ENCODE measurements at regions not wholly inside any gene's neighbourhood (a gene's known extent, or its start where the extent isn't known, plus 50 kb on each side); places are given as distances from the start of the nearest gene placed in this dataset.

DNA sequence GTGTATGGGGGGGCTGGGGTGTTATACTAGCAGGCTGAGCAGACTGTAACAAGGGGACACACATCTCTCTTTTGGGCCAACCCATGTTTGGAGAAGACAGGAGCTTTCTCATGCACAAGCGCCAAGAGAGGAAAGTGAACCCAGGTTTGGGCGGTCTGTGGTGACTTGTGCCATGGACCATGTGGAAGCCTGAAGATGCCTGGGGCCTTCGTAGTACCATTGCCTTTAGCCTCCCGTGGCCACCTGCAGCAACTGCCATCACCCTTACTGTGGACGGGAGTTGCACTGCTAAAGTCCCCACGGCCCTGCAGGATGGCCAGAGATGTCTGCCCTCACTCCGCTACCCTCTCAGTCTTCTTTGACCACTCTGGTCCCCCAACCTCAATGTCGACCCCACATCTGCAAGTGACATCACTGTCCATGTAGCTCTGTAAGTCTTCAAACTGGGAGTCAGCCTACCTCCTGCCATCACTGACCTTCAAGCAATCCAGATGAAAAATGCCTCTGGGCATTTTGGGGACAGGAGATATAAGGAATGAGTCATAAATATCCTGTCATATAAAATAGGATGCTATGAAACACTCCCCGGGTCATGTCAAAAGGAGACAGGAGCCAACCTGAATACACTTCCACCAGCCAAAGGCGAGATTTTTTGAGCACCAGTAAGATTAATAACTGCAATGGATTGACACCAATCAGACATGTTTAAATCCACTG, 74.7 kb upstream of the C15orf39 start:
- Histone ChIP-seq H3K4me2 (no peak overlapping the region), H3K9me2 (replicated peaks; ENCODE audit: insufficient read depth) (no peaks in the 10 kb centered on the region), H3K36me3 (replicated peaks; ENCODE audit: insufficient read depth, low read depth) (no peaks in the 10 kb centered on the region), H3K4me3 (no peak overlapping the region), H3K79me2 (no peaks in the 10 kb centered on the region), H3K27ac (no peak overlapping the region), H3K4me1 (ENCODE audit: insufficient read depth) (no peaks in the 10 kb centered on the region), H4K20me1 (ENCODE audit: insufficient read depth, poor library complexity, severe bottlenecking) (no peaks in the 10 kb centered on the region), H3K27me3 (no peaks in the 10 kb centered on the region), H3K9me3 (ENCODE audit: low read depth) (no peaks in the 10 kb centered on the region), H2AFZ (no peak overlapping the region)
- 88% methylated on average over 10 of the region's 10 CpGs for WGBS (ENCODE audit: low lambda C conversion rate, missing lambda C conversion rate)
- TF ChIP-seq EZH2 (IDR thresholded peaks at IDR 0.05; ENCODE audit: borderline replicate concordance) (no peak), EZH2phosphoT487 (IDR thresholded peaks at IDR 0.05; ENCODE audit: low read depth, severe bottlenecking, unreplicated experiment) (no peak)
- TF ChIP-seq, protein P1, sequence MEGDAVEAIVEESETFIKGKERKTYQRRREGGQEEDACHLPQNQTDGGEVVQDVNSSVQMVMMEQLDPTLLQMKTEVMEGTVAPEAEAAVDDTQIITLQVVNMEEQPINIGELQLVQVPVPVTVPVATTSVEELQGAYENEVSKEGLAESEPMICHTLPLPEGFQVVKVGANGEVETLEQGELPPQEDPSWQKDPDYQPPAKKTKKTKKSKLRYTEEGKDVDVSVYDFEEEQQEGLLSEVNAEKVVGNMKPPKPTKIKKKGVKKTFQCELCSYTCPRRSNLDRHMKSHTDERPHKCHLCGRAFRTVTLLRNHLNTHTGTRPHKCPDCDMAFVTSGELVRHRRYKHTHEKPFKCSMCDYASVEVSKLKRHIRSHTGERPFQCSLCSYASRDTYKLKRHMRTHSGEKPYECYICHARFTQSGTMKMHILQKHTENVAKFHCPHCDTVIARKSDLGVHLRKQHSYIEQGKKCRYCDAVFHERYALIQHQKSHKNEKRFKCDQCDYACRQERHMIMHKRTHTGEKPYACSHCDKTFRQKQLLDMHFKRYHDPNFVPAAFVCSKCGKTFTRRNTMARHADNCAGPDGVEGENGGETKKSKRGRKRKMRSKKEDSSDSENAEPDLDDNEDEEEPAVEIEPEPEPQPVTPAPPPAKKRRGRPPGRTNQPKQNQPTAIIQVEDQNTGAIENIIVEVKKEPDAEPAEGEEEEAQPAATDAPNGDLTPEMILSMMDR (IDR thresholded peaks at IDR 0.05; ENCODE audit: poor library complexity) = no peak
- DNase-seq (ENCODE audit: low spot score) = no peak

DNA sequence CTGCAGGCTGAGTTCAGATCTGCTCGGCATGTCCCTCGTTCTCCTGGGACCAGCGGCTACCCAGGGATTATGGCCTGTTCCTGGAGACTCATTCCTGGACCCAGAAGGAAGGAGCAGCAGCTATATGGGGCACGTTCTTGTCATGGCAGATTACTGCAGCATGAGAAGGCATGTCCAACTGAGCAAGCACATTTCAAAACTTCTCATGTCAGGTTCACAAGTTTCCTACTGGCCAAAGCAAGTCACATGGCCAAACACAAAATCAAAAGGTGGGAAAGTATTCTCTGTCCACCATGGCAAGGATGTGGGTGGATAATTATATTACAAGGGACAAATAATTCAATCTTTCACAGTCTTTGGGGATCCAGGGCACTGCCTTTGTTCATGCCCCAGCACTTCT, 71.9 kb upstream of the C15orf39 start:
- H3K9me3 ChIP-seq (ENCODE audit: low read depth) = no peaks in the 10 kb centered on the region
- H3K4me1 ChIP-seq (ENCODE audit: insufficient read depth) = no peaks in the 10 kb centered on the region
- H2AFZ ChIP-seq = no peak overlapping the region
- H3K4me3 ChIP-seq = no peak overlapping the region
- H3K79me2 ChIP-seq = no peaks in the 10 kb centered on the region
- no peak overlapping the region for H3K4me2 ChIP-seq
- 90% methylated on average over 4 of the region's 4 CpGs for WGBS (ENCODE audit: low lambda C conversion rate, missing lambda C conversion rate)
- H3K27ac ChIP-seq = no peak overlapping the region
- TF ChIP-seq, protein P1 (IDR thresholded peaks at IDR 0.05; ENCODE audit: poor library complexity) = no peak
- no peak for TF ChIP-seq EZH2phosphoT487 (IDR thresholded peaks at IDR 0.05; ENCODE audit: low read depth, severe bottlenecking, unreplicated experiment)
- TF ChIP-seq EZH2 (IDR thresholded peaks at IDR 0.05; ENCODE audit: borderline replicate concordance) = no peak
- no peak for DNase-seq (ENCODE audit: low spot score)
- no peaks in the 10 kb centered on the region for H3K9me2 ChIP-seq (replicated peaks; ENCODE audit: insufficient read depth)
- H3K27me3 ChIP-seq = no peaks in the 10 kb centered on the region
- no peaks in the 10 kb centered on the region for H3K36me3 ChIP-seq (replicated peaks; ENCODE audit: insufficient read depth, low read depth)
- no peaks in the 10 kb centered on the region for H4K20me1 ChIP-seq (ENCODE audit: insufficient read depth, poor library complexity, severe bottlenecking)

DNA sequence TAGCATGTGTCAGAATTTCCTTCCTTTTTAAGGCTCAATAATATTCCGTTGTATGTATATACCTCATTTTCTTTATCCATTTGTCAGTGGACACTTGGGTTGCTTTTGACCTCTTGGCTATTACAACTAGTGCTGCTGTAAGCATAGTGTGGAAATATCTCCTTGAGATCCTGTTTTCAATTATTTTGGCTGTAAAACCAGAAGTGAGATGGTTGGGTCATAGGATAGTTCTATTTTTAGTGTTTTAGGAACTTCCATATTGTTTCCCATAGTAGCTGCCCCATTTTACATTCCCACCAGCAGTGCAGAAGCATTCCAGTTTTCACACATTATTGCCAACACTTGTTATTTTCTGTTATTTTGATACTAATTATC, 70.4 kb upstream of the C15orf39 start:
- no peaks in the 10 kb centered on the region for H3K4me1 ChIP-seq (ENCODE audit: insufficient read depth)
- DNase-seq (ENCODE audit: low spot score) = no peak
- H2AFZ ChIP-seq = no peak overlapping the region
- WGBS (ENCODE audit: low lambda C conversion rate, missing lambda C conversion rate) = 100% methylated on average over 1 of the region's 1 CpG
- no peaks in the 10 kb centered on the region for H3K79me2 ChIP-seq
- H3K27ac ChIP-seq = no peak overlapping the region
- H3K9me2 ChIP-seq (replicated peaks; ENCODE audit: insufficient read depth) = no peaks in the 10 kb centered on the region
- no peaks in the 10 kb centered on the region for H4K20me1 ChIP-seq (ENCODE audit: insufficient read depth, poor library complexity, severe bottlenecking)
- no peaks in the 10 kb centered on the region for H3K36me3 ChIP-seq (replicated peaks; ENCODE audit: insufficient read depth, low read depth)
- H3K27me3 ChIP-seq = no peaks in the 10 kb centered on the region
- no peaks in the 10 kb centered on the region for H3K9me3 ChIP-seq (ENCODE audit: low read depth)
- no peak overlapping the region for H3K4me3 ChIP-seq
- H3K4me2 ChIP-seq = no peak overlapping the region
- no peak for TF ChIP-seq EZH2phosphoT487 (IDR thresholded peaks at IDR 0.05; ENCODE audit: low read depth, severe bottlenecking, unreplicated experiment)
- TF ChIP-seq EZH2 (IDR thresholded peaks at IDR 0.05; ENCODE audit: borderline replicate concordance) = no peak
- TF ChIP-seq, protein P1 (IDR thresholded peaks at IDR 0.05; ENCODE audit: poor library complexity) = no peak

Data from hepatocyte (in vitro differentiated cells).